ENCODE measurements at regions not wholly inside any gene's neighbourhood (a gene's known extent, or its start where the extent isn't known, plus 50 kb on each side); places are given as distances from the start of the nearest gene placed in this dataset.

GRCh38 chr6:122548820-122549219 lies 61.4 kb upstream of the PKIB start:
- no peaks in the 10 kb centered on the region for H3K4me1 ChIP-seq (replicated peaks in 1 of 2; ENCODE audit: control insufficient read depth in 2 of 2, insufficient read depth in 2 of 2, low read length in 2 of 2)
- no peak overlapping the region for H3K27ac ChIP-seq (ENCODE audit: extremely low read depth, low read depth, low read length)
- no peaks in the 10 kb centered on the region for H4K20me1 ChIP-seq (replicated peaks; ENCODE audit: control insufficient read depth, insufficient read depth, low read length)
- no peaks in the 10 kb centered on the region for H3K27me3 ChIP-seq (ENCODE audit: control insufficient read depth in 2 of 2, insufficient read depth in 2 of 2, low read length in 2 of 2)
- in situ Hi-C loops (cut with MboI) (no loop called here), intact Hi-C loops (cut with micrococcal nuclease) (no loop called here)
- no peak overlapping the region for H3K4me2 ChIP-seq (ENCODE audit: insufficient read depth, low read length)
- no peak for FAIRE-seq
- H3K79me2 ChIP-seq (ENCODE audit: control insufficient read depth, insufficient read depth, low read length): no peaks in the 10 kb centered on the region
- H3K9me3 ChIP-seq (replicated peaks; ENCODE audit: control insufficient read depth, insufficient read depth, low read depth, low read length): no peaks in the 10 kb centered on the region
- ATAC-seq: no peak
- TF ChIP-seq CBFA2T2 (conservative IDR thresholded peaks at IDR 0.05) (no peak), ZKSCAN1 (IDR thresholded peaks at IDR 0.05; ENCODE audit: low read depth, low read length) (no peak), COPS2 (conservative IDR thresholded peaks at IDR 0.05) (no peak), GABPA (tag; conservative IDR thresholded peaks at IDR 0.05; ENCODE audit: low read depth) (no peak), ZNF239 (CRISPR knock-in tag; IDR thresholded peaks at IDR 0.05) (no peak), SIN3B (IDR thresholded peaks at IDR 0.05; ENCODE audit: low read depth) (no peak), ZNF41 (CRISPR knock-in tag; conservative IDR thresholded peaks at IDR 0.05) (no peak), MAFF (IDR thresholded peaks at IDR 0.05; ENCODE audit: low read length) (no peak), TEAD1 (CRISPR knock-in tag; IDR thresholded peaks at IDR 0.05) (no peak), ZNF280A (IDR thresholded peaks at IDR 0.05; ENCODE audit: low read depth, partially characterized antibody) (no peak), RBM25 (IDR thresholded peaks at IDR 0.05; ENCODE audit: low read depth, low read length, severe bottlenecking) (no peak), KLF16 (IDR thresholded peaks at IDR 0.05) (no peak)
- no peak overlapping the region for H3K9ac ChIP-seq (ENCODE audit: insufficient read depth in 1 of 2, low read depth in 2 of 2, low read length in 2 of 2)
- ChIA-PET POLR2A (no interaction called here), CTCF (ENCODE audit: low intra/inter-chr PET ratio) (no interaction called here)
- H3K9me1 ChIP-seq (ENCODE audit: control insufficient read depth, insufficient read depth, low read length): no peaks in the 10 kb centered on the region
- no TSS peak for BruUV-seq (replicated peaks)
- DNase-seq (ENCODE audit: extremely low read depth in 1 of 4, low spot score in 3 of 4): no peak
- no peak overlapping the region for H2AFZ ChIP-seq (ENCODE audit: low read depth, low read length)
- no peak overlapping the region for H3K4me3 ChIP-seq
- H3K36me3 ChIP-seq (ENCODE audit: control insufficient read depth, insufficient read depth, low read length): no peaks in the 10 kb centered on the region
